ENCODE measurements at regions not wholly inside any gene's neighbourhood (a gene's known extent, or its start where the extent isn't known, plus 50 kb on each side); places are given as distances from the start of the nearest gene placed in this dataset.

GRCh38 chr11:101727451-101727850 lies 143.6 kb upstream of the TRPC6 start:
- TF ChIP-seq CTCF (IDR thresholded peaks at IDR 0.05) (no peak), POLR2AphosphoS5 (IDR thresholded peaks at IDR 0.05; ENCODE audit: low read depth, low read length) (no peak)
- TF ChIP-seq, protein P1, sequence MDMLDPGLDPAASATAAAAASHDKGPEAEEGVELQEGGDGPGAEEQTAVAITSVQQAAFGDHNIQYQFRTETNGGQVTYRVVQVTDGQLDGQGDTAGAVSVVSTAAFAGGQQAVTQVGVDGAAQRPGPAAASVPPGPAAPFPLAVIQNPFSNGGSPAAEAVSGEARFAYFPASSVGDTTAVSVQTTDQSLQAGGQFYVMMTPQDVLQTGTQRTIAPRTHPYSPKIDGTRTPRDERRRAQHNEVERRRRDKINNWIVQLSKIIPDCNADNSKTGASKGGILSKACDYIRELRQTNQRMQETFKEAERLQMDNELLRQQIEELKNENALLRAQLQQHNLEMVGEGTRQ (IDR thresholded peaks at IDR 0.05; ENCODE audit: borderline replicate concordance, low read depth, low read length), result no peak

Measured in SK-N-SH (cell line).